ENCODE measurements at regions not wholly inside any gene's neighbourhood (a gene's known extent, or its start where the extent isn't known, plus 50 kb on each side); places are given as distances from the start of the nearest gene placed in this dataset.

GRCh38 chr5:92023141-92023471 is 640.0 kb upstream of the ARRDC3 start:
- TF ChIP-seq CTCF (IDR thresholded peaks at IDR 0.05; ENCODE audit: low read depth, low read length), result no peak
- no peak for TF ChIP-seq EZH2phosphoT487 (IDR thresholded peaks at IDR 0.05; ENCODE audit: low read depth)

Data from OCI-LY3 (cell line).